GM13977 (cell line): ENCODE measurements at regions not wholly inside any gene's neighbourhood (a gene's known extent, or its start where the extent isn't known, plus 50 kb on each side); places are given as distances from the start of the nearest gene placed in this dataset.

Experiments
- DNase-seq: peaks from one replicate; pipeline ENCODE4 v3.0.0; 2012; ENCODE audit warnings: low spot score
- CTCF ChIP-seq: IDR thresholded peaks from 2 replicates; pipeline ENCODE4 v1.5.1; 2012; ENCODE audit warnings: mild to moderate bottlenecking, control low read depth; ENCODE audit not compliant: insufficient read depth; ENCODE audit errors: extremely low read depth, missing control alignments
- in situ Hi-C: fragments of 300-500 bp; cut with MboI; formaldehyde crosslinking; loops from one replicate; pipeline ENCODE4 v1.12.0; 2022; ENCODE audit warnings: low sequenced_read_pairs, low pct_unique_long_range_greater_than_20kb, mixed read lengths, inconsistent platforms; ENCODE audit not compliant: unreplicated experiment

- no peak for TF ChIP-seq CTCF
- in situ Hi-C loops: no loop called here
- no peak for DNase-seq
Observed at GRCh38 chr16:5455110-5455509, 357.5 kb upstream of the EEF2KMT start.

GRCh38 chr16:5454349-5454748, 356.8 kb upstream of the EEF2KMT start:
- no peak for TF ChIP-seq CTCF
- in situ Hi-C loops: no loop called here

GRCh38 chr16:5451641-5452040, 354.0 kb upstream of the EEF2KMT start:
- no peak for DNase-seq
- in situ Hi-C loops: no loop called here
- no peak for TF ChIP-seq CTCF

More at GRCh38 chr16:5454349-5454748, 356.8 kb upstream of the EEF2KMT start:
- DNase-seq: no peak

GRCh38 chr16:5450409-5451104, 353.0 kb upstream of the EEF2KMT start:
- no peak for DNase-seq
- TF ChIP-seq CTCF: no peak
- in situ Hi-C loops: no loop called here

- no peak for DNase-seq
- in situ Hi-C loops: no loop called here
- TF ChIP-seq CTCF: no peak
Observed at GRCh38 chr16:5449901-5450300, 352.3 kb upstream of the EEF2KMT start.

GRCh38 chr16:5448798-5449197, 351.2 kb upstream of the EEF2KMT start:
- no peak for DNase-seq

More at GRCh38 chr16:5448798-5449197, 351.2 kb upstream of the EEF2KMT start:
- in situ Hi-C loops: no loop called here
- no peak for TF ChIP-seq CTCF
